Anterior cingulate cortex (tissue), 58 donors: ENCODE measurements at regions not wholly inside any gene's neighbourhood (a gene's known extent, or its start where the extent isn't known, plus 50 kb on each side); places are given as distances from the start of the nearest gene placed in this dataset.
"Not testable (repeated sequence)": the region's sequence is repeated elsewhere in the genome, so short reads cannot be mapped to it uniquely, and the experiment has no call there.

Experiments
- DNase-seq, 58 donors: peaks; one replicate each; lab custom pipeline; 2025; lab: John Stamatoyannopoulos, UW

- DNase-seq: no peak
Measured at GRCh38 chr3:194876403-194877095, 190.9 kb downstream of the FAM43A start.

- DNase-seq: peak in 1 of 58 donors; percentile 1
Measured at GRCh38 chr3:194877291-194878119, 191.8 kb downstream of the FAM43A start.

GRCh38 chr3:194879126-194879877 lies 193.6 kb downstream of the FAM43A start:
- DNase-seq: no peak

GRCh38 chr3:194879991-194880939 lies 194.6 kb downstream of the FAM43A start:
- DNase-seq: peak in 36 of 58 donors; percentile 5 to 63 (median 26)

- DNase-seq: peak in 1 of 58 donors; percentile 51
Measured at GRCh38 chr3:194880940-194881925, 195.6 kb downstream of the FAM43A start.

GRCh38 chr3:194884649-194885315 lies 199.1 kb downstream of the FAM43A start:
- DNase-seq: no peak

GRCh38 chr3:194885766-194886165 lies 200.1 kb downstream of the FAM43A start:
- no peak for DNase-seq

- DNase-seq: no peak
Measured at GRCh38 chr3:194886836-194887235, 201.2 kb downstream of the FAM43A start.

GRCh38 chr3:194888062-194888461 lies 202.4 kb downstream of the FAM43A start:
- not testable (repeated sequence) for DNase-seq

- DNase-seq: no peak
Measured at GRCh38 chr3:194888916-194889315, 203.2 kb downstream of the FAM43A start.

GRCh38 chr3:194890091-194890490 lies 204.4 kb downstream of the FAM43A start:
- no peak for DNase-seq

GRCh38 chr3:194893121-194893987 lies 207.7 kb downstream of the FAM43A start:
- no peak for DNase-seq

- no peak for DNase-seq
Measured at GRCh38 chr3:194894538-194894937, 208.9 kb downstream of the FAM43A start.

GRCh38 chr3:194900854-194901522 lies 215.3 kb downstream of the FAM43A start:
- no peak for DNase-seq

GRCh38 chr3:194903447-194903846 lies 217.8 kb downstream of the FAM43A start:
- not testable (repeated sequence) for DNase-seq

- not testable (repeated sequence) for DNase-seq
Measured at GRCh38 chr3:194904999-194905398, 219.3 kb downstream of the FAM43A start.
